ENCODE measurements at regions not wholly inside any gene's neighbourhood (a gene's known extent, or its start where the extent isn't known, plus 50 kb on each side); places are given as distances from the start of the nearest gene placed in this dataset.

GRCh38 chr5:89878140-89879132 is 531.1 kb downstream of the CETN3 start:
- no peak for TF ChIP-seq CTCF (IDR thresholded peaks at IDR 0.05)
- no peak for TF ChIP-seq EP300 (IDR thresholded peaks at IDR 0.05; ENCODE audit: low read depth)
- TF ChIP-seq POLR2A (IDR thresholded peaks at IDR 0.05), result no peak
- peak in 2 of 3 donors; percentile 13 to 56 for TF ChIP-seq POLR2AphosphoS5 (IDR thresholded peaks at IDR 0.05)
